SK-N-MC (cell line): ENCODE measurements at regions not wholly inside any gene's neighbourhood (a gene's known extent, or its start where the extent isn't known, plus 50 kb on each side); places are given as distances from the start of the nearest gene placed in this dataset.
A peak's percentile ranks its signal among the peaks of the same experiment; 100 is the strongest.

Source experiments
- DNase-seq: peaks from one replicate; pipeline ENCODE4 v3.0.0-alpha.2; 2011; ENCODE audit warnings: low read depth, low spot score
- H3K27ac ChIP-seq: fragments of 200-600 bp; sonication (generic); 2 replicates; pipeline ENCODE4 v1.5.1; 2016; ENCODE audit warnings: mixed run types
- H3K36me3 ChIP-seq: fragments of 200-600 bp; sonication (generic); 2 replicates; pipeline ENCODE4 v1.6.1; 2017; ENCODE audit warnings: antibody characterized with exemption, low read length, mixed read lengths; ENCODE audit not compliant: insufficient read depth
- H3K4me3 ChIP-seq: fragments of 200-600 bp; sonication (generic); 2 replicates; pipeline ENCODE4 v1.5.1; 2016
- H3K9ac ChIP-seq: fragments of 200-600 bp; sonication (generic); 2 replicates; pipeline ENCODE4 v1.8.0; 2017; ENCODE audit warnings: mixed run types, mixed read lengths; ENCODE audit not compliant: insufficient read length
- H3K9me3 ChIP-seq: fragments of 200-600 bp; sonication (generic); 2 replicates; pipeline ENCODE4 v1.6.1; 2017; ENCODE audit warnings: low read depth, mild to moderate bottlenecking, antibody characterized with exemption, low read length, moderate library complexity, mixed read lengths
- EZH2 ChIP-seq: fragments of 200-600 bp; sonication (generic); IDR thresholded peaks from one replicate; pipeline ENCODE4 v1.6.1; 2017; ENCODE audit warnings: antibody characterized with exemption
- FOXP2 ChIP-seq: optimal IDR thresholded peaks from 2 replicates; pipeline ENCODE3; 2011; ENCODE audit warnings: mild to moderate bottlenecking, moderate library complexity; ENCODE audit not compliant: insufficient read depth; ENCODE audit errors: extremely low read length, control extremely low read depth
- POLR2AphosphoS5 ChIP-seq: IDR thresholded peaks from 2 replicates; pipeline ENCODE4 v1.6.1; 2012; ENCODE audit warnings: mild to moderate bottlenecking, low read depth, low read length, borderline replicate concordance

DNA sequence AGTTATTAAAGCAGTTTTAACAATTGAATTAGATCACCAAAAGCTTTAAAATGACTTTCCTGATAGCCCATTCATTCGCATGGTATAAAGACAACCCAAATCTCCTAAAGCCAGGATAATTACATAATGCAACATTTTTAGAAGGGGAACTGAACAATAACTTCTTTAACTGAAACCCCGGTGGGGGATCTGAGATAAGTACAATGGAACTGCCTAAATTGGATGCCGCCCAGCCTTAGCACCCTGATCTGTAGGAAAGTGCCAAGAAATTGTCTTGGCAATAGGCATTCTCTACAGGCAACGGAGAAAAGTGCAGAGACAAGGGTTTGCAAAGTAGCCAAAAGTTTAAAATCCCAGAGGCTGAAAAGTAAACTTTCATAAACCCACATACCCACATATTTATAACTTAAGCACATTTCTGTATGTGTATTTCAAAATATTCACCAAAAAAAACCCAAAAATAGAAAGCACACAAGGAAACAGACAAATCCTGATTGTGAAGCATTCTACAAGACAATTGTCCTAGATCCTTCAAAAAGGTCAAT is 98.8 kb upstream of the BEND6 start:
- Histone ChIP-seq H3K27ac (no peak overlapping the region), H3K9me3 (no peaks in the 10 kb centered on the region), H3K36me3 (no peaks in the 10 kb centered on the region), H3K4me3 (no peak overlapping the region), H3K9ac (no peak overlapping the region)
- no peak for TF ChIP-seq POLR2AphosphoS5
- TF ChIP-seq FOXP2, result no peak
- TF ChIP-seq EZH2, result no peak
- no peak for DNase-seq

GRCh38 chr6:56854086-56854485 is 100.8 kb upstream of the BEND6 start:
- Histone ChIP-seq H3K9ac (no peak overlapping the region), H3K9me3 (no peaks in the 10 kb centered on the region), H3K27ac (no peak overlapping the region), H3K36me3 (no peaks in the 10 kb centered on the region), H3K4me3 (no peak overlapping the region)
- TF ChIP-seq FOXP2 (no peak), EZH2 (no peak), POLR2AphosphoS5 (no peak)
- DNase-seq, result no peak

GRCh38 chr6:56853541-56853940 is 101.4 kb upstream of the BEND6 start:
- no peaks in the 10 kb centered on the region for H3K36me3 ChIP-seq
- no peaks in the 10 kb centered on the region for H3K9me3 ChIP-seq
- H3K9ac ChIP-seq, result no peak overlapping the region
- peak overlapping the region; percentile 13; the same call in 1 of the 2 replicates for H3K27ac ChIP-seq
- no peak for DNase-seq
- no peak for TF ChIP-seq FOXP2
- TF ChIP-seq POLR2AphosphoS5, result no peak
- no peak for TF ChIP-seq EZH2
- no peak overlapping the region for H3K4me3 ChIP-seq

DNA sequence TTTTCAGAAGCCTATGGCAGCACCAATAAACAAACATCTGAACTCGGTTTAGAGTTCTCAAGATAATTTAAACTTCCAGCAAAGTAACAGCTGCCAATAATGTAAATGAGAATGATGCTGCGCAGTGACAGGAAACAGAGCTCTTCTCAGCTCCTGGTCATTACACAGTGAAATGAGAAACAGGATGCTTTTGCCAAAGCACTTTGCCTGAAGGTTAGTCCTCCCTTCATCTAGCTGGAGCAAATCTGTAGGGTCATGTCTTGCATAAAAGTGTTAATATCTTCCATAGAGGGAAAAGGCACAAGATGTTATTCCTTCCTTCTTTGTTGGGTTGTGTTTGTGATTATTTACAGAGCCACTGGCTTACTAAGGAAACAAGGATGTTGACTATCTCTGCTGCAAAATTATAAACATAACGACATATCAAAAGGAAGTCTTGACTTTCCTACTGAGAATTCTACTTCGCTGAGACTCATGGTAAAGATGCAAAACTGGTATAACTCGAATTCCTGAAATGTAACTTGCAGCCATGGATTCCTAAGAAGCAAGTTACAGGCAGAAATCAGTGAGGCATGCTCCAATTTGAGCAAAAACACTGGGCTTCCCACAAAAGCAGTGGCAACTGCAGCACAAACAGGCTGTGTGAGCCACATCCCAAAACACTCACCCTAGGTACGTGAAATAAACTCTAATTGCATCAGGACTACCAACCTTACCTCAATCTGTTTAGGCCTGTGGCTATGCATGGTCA is 102.5 kb upstream of the BEND6 start:
- H3K9ac ChIP-seq, result no peak overlapping the region
- no peak for DNase-seq
- H3K27ac ChIP-seq, result no peak overlapping the region
- TF ChIP-seq FOXP2, result no peak
- no peak for TF ChIP-seq EZH2
- no peak for TF ChIP-seq POLR2AphosphoS5
- H3K9me3 ChIP-seq, result no peaks in the 10 kb centered on the region
- H3K36me3 ChIP-seq, result no peaks in the 10 kb centered on the region
- no peak overlapping the region for H3K4me3 ChIP-seq

- no peak overlapping the region for H3K4me3 ChIP-seq
- H3K9ac ChIP-seq, result no peak overlapping the region
- no peaks in the 10 kb centered on the region for H3K9me3 ChIP-seq
- no peak overlapping the region for H3K27ac ChIP-seq
- no peaks in the 10 kb centered on the region for H3K36me3 ChIP-seq
- TF ChIP-seq FOXP2 (no peak), EZH2 (no peak), POLR2AphosphoS5 (no peak)
- DNase-seq, result peak; percentile 32
Measured at GRCh38 chr6:56851541-56852259, 103.2 kb upstream of the BEND6 start.

GRCh38 chr6:56851074-56851473 is 103.8 kb upstream of the BEND6 start:
- no peak for TF ChIP-seq EZH2
- TF ChIP-seq POLR2AphosphoS5, result no peak
- TF ChIP-seq FOXP2, result no peak
- H3K9ac ChIP-seq, result no peak overlapping the region
- H3K36me3 ChIP-seq, result no peaks in the 10 kb centered on the region
- H3K9me3 ChIP-seq, result no peaks in the 10 kb centered on the region
- H3K4me3 ChIP-seq, result no peak overlapping the region
- no peak overlapping the region for H3K27ac ChIP-seq
- DNase-seq, result no peak

GRCh38 chr6:56850626-56851025 is 104.3 kb upstream of the BEND6 start:
- H3K36me3 ChIP-seq, result no peaks in the 10 kb centered on the region
- H3K4me3 ChIP-seq, result no peak overlapping the region
- DNase-seq, result no peak
- H3K9ac ChIP-seq, result no peak overlapping the region
- H3K9me3 ChIP-seq, result no peaks in the 10 kb centered on the region
- TF ChIP-seq FOXP2 (no peak), EZH2 (no peak), POLR2AphosphoS5 (no peak)
- no peak overlapping the region for H3K27ac ChIP-seq

DNA sequence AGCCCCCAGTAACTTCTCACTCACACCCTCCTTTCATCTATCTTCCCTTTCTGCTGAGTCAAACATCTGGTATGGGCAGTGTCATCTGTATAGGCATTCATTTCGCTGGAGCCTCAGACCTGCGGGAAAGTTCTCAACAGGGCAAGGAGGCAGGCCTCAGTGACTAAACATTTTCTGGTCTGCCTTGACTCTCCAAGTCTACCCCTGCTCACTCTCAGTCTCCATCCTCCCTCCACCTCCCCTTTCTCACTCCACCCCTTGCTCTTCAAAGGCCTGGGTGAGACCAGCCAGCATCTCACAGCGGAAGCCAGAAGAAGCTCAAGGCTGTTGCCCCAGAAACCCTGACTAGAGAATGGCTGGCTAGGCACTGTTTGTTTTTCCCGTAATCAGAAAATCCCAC is 105.0 kb upstream of the BEND6 start:
- H3K9ac ChIP-seq, result no peak overlapping the region
- no peaks in the 10 kb centered on the region for H3K36me3 ChIP-seq
- no peaks in the 10 kb centered on the region for H3K9me3 ChIP-seq
- DNase-seq, result no peak
- H3K4me3 ChIP-seq, result no peak overlapping the region
- no peak overlapping the region for H3K27ac ChIP-seq
- no peak for TF ChIP-seq FOXP2
- no peak for TF ChIP-seq POLR2AphosphoS5
- TF ChIP-seq EZH2, result no peak
